ENCODE measurements at regions not wholly inside any gene's neighbourhood (a gene's known extent, or its start where the extent isn't known, plus 50 kb on each side); places are given as distances from the start of the nearest gene placed in this dataset.
"Not testable (repeated sequence)": the region's sequence is repeated elsewhere in the genome, so short reads cannot be mapped to it uniquely, and the experiment has no call there.

GRCh38 chr6:60392969-60393368, 1893.1 kb downstream of the KHDRBS2 start:
- H3K9ac ChIP-seq (replicated peaks in 1 of 4; ENCODE audit: extremely low read depth in 1 of 4, low read depth in 3 of 4, low read length in 3 of 4); POLR2A ChIA-PET (ENCODE audit: partially characterized antibody); H3K4ac ChIP-seq (replicated peaks; ENCODE audit: insufficient read length, low read depth, low read length); H3K9me3 ChIP-seq (ENCODE audit: insufficient read depth in 2 of 2, low read depth in 1 of 2, low read length in 1 of 2); H2BK5ac ChIP-seq (ENCODE audit: low read depth, low read length); H2AFZ ChIP-seq (ENCODE audit: low read length); H3K27me3 ChIP-seq (replicated peaks in 1 of 4; ENCODE audit: control insufficient read depth in 3 of 4, extremely low read depth in 1 of 4, insufficient read depth in 3 of 4, low read length in 3 of 4); H3K14ac ChIP-seq (ENCODE audit: insufficient read length); H3K23ac ChIP-seq (ENCODE audit: insufficient read length); DNase-seq (ENCODE audit: low read depth in 1 of 2, low spot score in 2 of 2); FAIRE-seq; H4K5ac ChIP-seq (ENCODE audit: insufficient read length, low read depth, low read length); H3K36me3 ChIP-seq (ENCODE audit: control insufficient read depth in 2 of 4, insufficient read depth in 4 of 4, low read length in 3 of 4); H2BK120ac ChIP-seq (replicated peaks; ENCODE audit: low read depth, low read length); H2BK12ac ChIP-seq (ENCODE audit: low read depth, low read length); H3K56ac ChIP-seq (replicated peaks; ENCODE audit: insufficient read length, low read depth, low read length); H4K20me1 ChIP-seq (replicated peaks in 1 of 2; ENCODE audit: control insufficient read depth in 1 of 2, insufficient read depth in 2 of 2, low read length in 2 of 2); H2BK15ac ChIP-seq (ENCODE audit: low read length); H4K8ac ChIP-seq (ENCODE audit: extremely low read depth, insufficient read depth, low read length); H2BK20ac ChIP-seq (ENCODE audit: low read length); H2AK5ac ChIP-seq (ENCODE audit: low read depth, low read length); H3K4me1 ChIP-seq (replicated peaks in 1 of 4; ENCODE audit: control insufficient read depth in 3 of 4, insufficient read depth in 4 of 4, low read length in 3 of 4); CTCF ChIA-PET (ENCODE audit: partially characterized antibody); H3K4me2 ChIP-seq (ENCODE audit: insufficient read depth in 1 of 2, low read depth in 2 of 2, low read length in 2 of 2); H4K91ac ChIP-seq (replicated peaks; ENCODE audit: insufficient read length, low read length); H3K18ac ChIP-seq (ENCODE audit: extremely low read depth, low read length); H3K79me1 ChIP-seq (ENCODE audit: low read depth, low read length); H3K79me2 ChIP-seq (ENCODE audit: control insufficient read depth in 1 of 2, insufficient read depth in 2 of 2, low read length in 2 of 2); H3K23me2 ChIP-seq (ENCODE audit: low read depth, low read length); H3K4me3 ChIP-seq (ENCODE audit: extremely low read depth in 1 of 4, insufficient read depth in 2 of 4, low read depth in 3 of 4, low read length in 4 of 4); H3K27ac ChIP-seq (ENCODE audit: low read depth, low read length): not testable (repeated sequence)
- 92% methylated on average over 4 of the region's 4 CpGs; no CpG with 5 or more reads in 1 of the 2 experiments for WGBS, 2 experiments (ENCODE audit: extremely low coverage in 1 of 2, insufficient coverage in 1 of 2, insufficient read length in 1 of 2, insufficient replicate concordance in 2 of 2, low coverage in 1 of 2, low lambda C conversion rate in 2 of 2, missing lambda C conversion rate in 1 of 2)

- H2BK5ac ChIP-seq (ENCODE audit: low read depth, low read length), result not testable (repeated sequence)
- 98% methylated on average over 3 of the region's 3 CpGs; no CpG with 5 or more reads in 1 of the 2 experiments for WGBS, 2 experiments (ENCODE audit: extremely low coverage in 1 of 2, insufficient coverage in 1 of 2, insufficient read length in 1 of 2, insufficient replicate concordance in 2 of 2, low coverage in 1 of 2, low lambda C conversion rate in 2 of 2, missing lambda C conversion rate in 1 of 2)
Measured at GRCh38 chr6:60389094-60389493, 1896.9 kb downstream of the KHDRBS2 start.

More at GRCh38 chr6:60389094-60389493, 1896.9 kb downstream of the KHDRBS2 start:
- H3K9ac ChIP-seq (replicated peaks in 1 of 4; ENCODE audit: extremely low read depth in 1 of 4, low read depth in 3 of 4, low read length in 3 of 4); H3K18ac ChIP-seq (ENCODE audit: extremely low read depth, low read length); POLR2A ChIA-PET (ENCODE audit: partially characterized antibody); H4K91ac ChIP-seq (replicated peaks; ENCODE audit: insufficient read length, low read length); H2BK15ac ChIP-seq (ENCODE audit: low read length); H3K27me3 ChIP-seq (replicated peaks in 1 of 4; ENCODE audit: control insufficient read depth in 3 of 4, extremely low read depth in 1 of 4, insufficient read depth in 3 of 4, low read length in 3 of 4); H4K20me1 ChIP-seq (replicated peaks in 1 of 2; ENCODE audit: control insufficient read depth in 1 of 2, insufficient read depth in 2 of 2, low read length in 2 of 2); H3K23ac ChIP-seq (ENCODE audit: insufficient read length); H3K23me2 ChIP-seq (ENCODE audit: low read depth, low read length); DNase-seq (ENCODE audit: low read depth in 1 of 2, low spot score in 2 of 2); H3K79me2 ChIP-seq (ENCODE audit: control insufficient read depth in 1 of 2, insufficient read depth in 2 of 2, low read length in 2 of 2); H3K56ac ChIP-seq (replicated peaks; ENCODE audit: insufficient read length, low read depth, low read length); H3K36me3 ChIP-seq (ENCODE audit: control insufficient read depth in 2 of 4, insufficient read depth in 4 of 4, low read length in 3 of 4); FAIRE-seq; CTCF ChIA-PET (ENCODE audit: partially characterized antibody); H3K79me1 ChIP-seq (ENCODE audit: low read depth, low read length); H3K14ac ChIP-seq (ENCODE audit: insufficient read length); H2AK5ac ChIP-seq (ENCODE audit: low read depth, low read length); H4K5ac ChIP-seq (ENCODE audit: insufficient read length, low read depth, low read length); H3K9me3 ChIP-seq (ENCODE audit: insufficient read depth in 2 of 2, low read depth in 1 of 2, low read length in 1 of 2); H3K4me2 ChIP-seq (ENCODE audit: insufficient read depth in 1 of 2, low read depth in 2 of 2, low read length in 2 of 2); H3K4me1 ChIP-seq (replicated peaks in 1 of 4; ENCODE audit: control insufficient read depth in 3 of 4, insufficient read depth in 4 of 4, low read length in 3 of 4); H3K27ac ChIP-seq (ENCODE audit: low read depth, low read length); H2BK20ac ChIP-seq (ENCODE audit: low read length); H3K4ac ChIP-seq (replicated peaks; ENCODE audit: insufficient read length, low read depth, low read length); H2AFZ ChIP-seq (ENCODE audit: low read length); H2BK120ac ChIP-seq (replicated peaks; ENCODE audit: low read depth, low read length); H4K8ac ChIP-seq (ENCODE audit: extremely low read depth, insufficient read depth, low read length); H2BK12ac ChIP-seq (ENCODE audit: low read depth, low read length); H3K4me3 ChIP-seq (ENCODE audit: extremely low read depth in 1 of 4, insufficient read depth in 2 of 4, low read depth in 3 of 4, low read length in 4 of 4): not testable (repeated sequence)

Measured in H1 (cell line).